ENCODE measurements at regions not wholly inside any gene's neighbourhood (a gene's known extent, or its start where the extent isn't known, plus 50 kb on each side); places are given as distances from the start of the nearest gene placed in this dataset.
"Not testable (repeated sequence)": the region's sequence is repeated elsewhere in the genome, so short reads cannot be mapped to it uniquely, and the experiment has no call there.

- no peak for DNase-seq
Observed at GRCh38 chr6:145143379-145143778, 591.9 kb downstream of the EPM2A start.

DNA sequence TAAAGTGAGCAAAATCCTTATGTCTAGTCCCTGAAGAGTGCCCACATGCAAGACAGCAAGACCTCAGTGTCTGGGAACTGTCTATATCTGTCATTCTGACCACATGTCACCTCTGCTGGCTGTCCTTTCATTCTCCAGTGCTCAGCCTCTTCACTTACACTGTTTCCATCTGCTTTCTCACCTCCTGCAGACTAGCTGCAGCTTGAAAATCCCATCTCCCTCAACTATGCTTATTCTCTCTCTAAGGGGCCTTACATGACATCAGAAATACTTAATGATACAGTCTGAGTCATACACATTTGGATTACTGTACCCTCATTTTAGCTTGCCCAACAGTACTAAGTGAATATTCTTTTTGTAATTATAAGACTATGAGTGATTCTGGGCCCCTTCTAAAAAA is 587.8 kb downstream of the EPM2A start:
- peak; percentile 43 for DNase-seq

GRCh38 chr6:145147981-145148749 is 587.2 kb downstream of the EPM2A start:
- peak; percentile 45 for DNase-seq

DNA sequence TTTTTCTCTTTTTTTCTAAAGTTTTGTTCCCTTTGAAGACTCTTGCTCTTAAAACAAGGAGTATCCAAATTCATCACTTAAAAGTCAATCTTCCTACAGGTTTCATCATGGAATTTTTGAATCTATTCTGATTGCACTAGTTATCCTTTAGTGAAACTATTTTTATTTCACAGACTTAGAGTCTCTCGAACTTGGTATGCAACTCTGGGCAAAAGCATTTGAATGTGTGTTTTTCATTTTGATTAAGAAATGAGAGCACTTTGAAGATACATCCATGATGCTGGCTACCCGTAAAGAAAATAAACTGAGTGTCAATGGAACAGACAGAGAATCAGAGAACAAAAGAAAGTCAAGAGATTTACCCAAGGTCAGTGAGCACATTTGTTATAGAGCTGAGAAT is 586.5 kb downstream of the EPM2A start:
- DNase-seq, result no peak

- no peak for DNase-seq
Observed at GRCh38 chr6:145151624-145152023, 583.7 kb downstream of the EPM2A start.

GRCh38 chr6:145153495-145153894 is 581.8 kb downstream of the EPM2A start:
- no peak for DNase-seq

DNA sequence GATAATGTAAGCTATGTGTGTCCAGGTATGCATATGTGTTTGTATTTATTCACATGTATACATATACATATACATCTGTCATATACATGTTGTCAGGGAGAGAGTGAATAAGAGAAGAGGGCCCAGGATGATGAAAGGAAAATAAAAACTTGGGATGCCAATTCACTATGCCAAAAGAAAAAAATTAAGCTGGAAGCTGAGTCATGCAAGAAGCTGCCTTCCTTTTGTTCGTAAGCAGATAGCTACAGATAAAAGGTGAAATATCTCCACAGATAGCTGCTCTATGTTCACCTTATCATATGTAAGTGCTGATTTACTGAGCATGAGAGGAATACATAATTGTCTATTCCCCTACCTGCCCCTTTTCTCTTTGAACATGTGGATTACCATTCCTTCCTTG is 579.9 kb downstream of the EPM2A start:
- DNase-seq, result no peak

DNA sequence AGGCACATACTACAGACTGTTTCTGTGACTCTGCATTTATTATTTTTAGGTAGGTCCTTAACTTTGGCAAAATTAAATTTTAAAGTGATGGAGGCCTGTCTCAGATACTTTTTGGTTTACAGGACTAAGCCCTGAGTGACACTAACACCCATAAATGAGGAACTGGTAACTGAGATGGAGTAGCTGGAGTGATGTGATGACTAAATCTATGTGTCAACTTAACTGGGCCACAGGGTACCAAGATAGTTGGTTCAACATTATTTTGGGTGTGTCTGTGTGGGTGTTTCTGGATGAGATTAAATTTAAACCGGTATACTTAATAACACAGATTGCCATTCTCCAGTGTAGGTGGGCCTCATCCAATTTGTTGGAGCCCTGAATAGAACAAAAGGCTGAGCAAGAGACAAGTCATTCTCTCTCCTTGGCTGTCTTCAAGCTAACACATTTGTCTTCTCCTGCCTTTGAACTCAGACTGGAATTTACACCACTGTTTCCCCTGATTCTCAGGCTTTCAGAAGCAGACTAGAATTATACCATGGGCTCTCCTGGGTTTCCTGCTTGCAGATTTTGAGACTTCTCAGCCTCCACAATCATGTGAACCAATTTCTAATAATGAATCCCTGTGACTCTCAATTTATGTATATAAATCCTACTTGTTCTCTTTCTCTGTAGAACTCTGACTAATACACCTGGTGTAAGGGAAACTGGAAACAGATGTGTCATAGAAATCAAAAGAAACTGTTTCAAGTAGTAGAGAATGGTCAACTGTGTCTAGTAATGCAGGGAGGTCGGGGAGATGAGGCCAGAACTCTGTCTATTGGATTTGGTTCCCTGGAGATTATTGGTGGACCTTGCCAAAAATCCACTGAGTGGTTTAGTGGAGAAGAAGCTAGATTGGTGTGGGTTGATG is 579.2 kb downstream of the EPM2A start:
- no peak for DNase-seq

GRCh38 chr6:145158636-145159035 is 576.7 kb downstream of the EPM2A start:
- DNase-seq, result not testable (repeated sequence)

GRCh38 chr6:145159921-145160320 is 575.4 kb downstream of the EPM2A start:
- no peak for DNase-seq

GRCh38 chr6:145161501-145161900 is 573.8 kb downstream of the EPM2A start:
- no peak for DNase-seq

- DNase-seq, result no peak
Observed at GRCh38 chr6:145169726-145170224, 565.5 kb downstream of the EPM2A start.

- no peak for DNase-seq
Observed at GRCh38 chr6:145175470-145175869, 559.9 kb downstream of the EPM2A start.

- no peak for DNase-seq
Observed at GRCh38 chr6:145178391-145178790, 556.9 kb downstream of the EPM2A start.

DNA sequence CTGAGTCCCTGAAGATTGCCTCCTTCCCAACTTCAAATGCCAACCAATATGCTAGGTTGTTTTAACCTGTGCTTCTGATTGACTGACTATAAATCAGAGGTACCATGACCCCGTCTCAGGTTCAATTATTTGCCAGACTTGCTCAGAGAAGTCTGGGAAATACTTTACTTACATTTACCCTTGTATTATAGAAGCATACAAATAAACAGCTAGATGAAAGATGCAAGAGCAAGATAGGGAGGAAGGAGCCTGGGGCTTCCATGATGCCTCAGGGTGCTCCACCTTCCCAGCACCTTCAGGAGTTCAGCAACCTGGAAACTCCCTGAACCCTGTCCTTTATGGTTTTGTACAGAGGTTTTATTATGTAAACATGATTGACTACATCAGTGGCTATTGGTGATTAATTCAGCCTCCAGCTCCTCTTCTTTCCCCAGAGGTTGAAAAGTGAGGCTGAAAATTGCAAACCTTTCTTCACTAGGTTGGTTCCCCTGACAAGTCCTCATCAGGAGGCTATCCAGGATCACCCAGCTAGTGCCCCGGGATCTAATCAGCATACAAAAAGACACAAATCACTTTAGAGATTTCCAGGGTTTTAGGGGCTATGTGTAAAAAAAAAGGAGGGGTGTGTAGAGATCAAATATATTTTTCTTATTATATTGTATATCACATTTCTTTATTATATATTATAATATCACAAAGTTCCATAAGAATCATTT is 547.7 kb downstream of the EPM2A start:
- no peak for DNase-seq

DNA sequence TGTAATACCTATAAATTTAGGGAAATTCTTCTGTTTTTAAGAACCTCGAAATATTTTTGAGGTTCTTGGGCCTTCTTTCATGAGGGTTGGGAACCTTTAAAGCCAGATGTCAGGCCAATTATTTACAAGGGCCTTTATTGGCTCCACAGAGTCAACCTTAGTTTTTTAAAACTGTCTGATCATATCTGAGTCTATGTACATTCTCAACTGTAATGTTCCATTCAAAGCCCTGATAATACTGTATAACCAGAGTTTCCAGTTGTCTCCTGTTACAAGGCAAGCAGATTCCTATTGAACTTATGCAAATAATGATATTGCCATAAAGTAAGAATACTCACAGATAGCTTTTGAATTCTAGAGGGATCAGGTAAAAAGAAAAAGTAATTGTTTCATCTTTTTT is 545.5 kb downstream of the EPM2A start:
- no peak for DNase-seq

DNA sequence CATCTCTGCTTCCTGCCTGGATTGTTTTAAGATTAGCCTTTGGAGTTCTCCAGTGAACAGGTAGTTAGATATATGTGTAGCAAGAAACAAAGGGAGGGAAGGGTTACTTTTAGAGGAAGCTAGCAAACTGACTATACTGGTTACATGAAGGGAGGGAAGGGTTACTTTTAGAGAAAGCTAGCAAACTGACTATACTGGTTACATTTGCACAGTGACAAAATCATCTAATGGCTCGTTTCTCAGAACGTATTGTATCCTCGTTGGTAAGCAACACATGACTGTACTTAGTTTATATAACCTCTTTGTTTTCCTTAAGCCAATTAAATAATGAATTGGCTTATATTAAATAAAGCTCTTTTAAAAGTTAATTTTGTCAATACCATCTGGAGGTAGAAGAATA is 540.9 kb downstream of the EPM2A start:
- no peak for DNase-seq

- no peak for DNase-seq
Observed at GRCh38 chr6:145199961-145200360, 535.4 kb downstream of the EPM2A start.

DNA sequence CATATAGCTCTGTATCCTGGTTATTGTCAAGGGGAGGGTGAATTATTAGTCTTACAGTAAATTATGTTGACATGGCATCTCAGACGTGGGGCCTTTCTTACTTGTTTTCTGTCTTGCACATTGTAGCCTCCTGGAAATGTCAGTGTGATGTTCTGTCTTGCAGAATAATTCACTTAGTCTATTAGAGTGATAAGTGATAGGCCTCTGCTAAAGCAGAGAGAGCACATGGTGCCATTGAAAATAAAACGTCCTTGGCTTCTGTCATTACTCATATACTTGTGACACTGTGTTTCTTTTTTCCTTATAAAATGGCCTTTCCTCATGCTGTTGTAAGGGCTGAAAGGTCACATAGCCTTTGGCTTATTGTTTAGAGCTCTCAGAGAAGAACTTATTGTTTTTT is 531.0 kb downstream of the EPM2A start:
- peak; percentile 61 for DNase-seq

DNA sequence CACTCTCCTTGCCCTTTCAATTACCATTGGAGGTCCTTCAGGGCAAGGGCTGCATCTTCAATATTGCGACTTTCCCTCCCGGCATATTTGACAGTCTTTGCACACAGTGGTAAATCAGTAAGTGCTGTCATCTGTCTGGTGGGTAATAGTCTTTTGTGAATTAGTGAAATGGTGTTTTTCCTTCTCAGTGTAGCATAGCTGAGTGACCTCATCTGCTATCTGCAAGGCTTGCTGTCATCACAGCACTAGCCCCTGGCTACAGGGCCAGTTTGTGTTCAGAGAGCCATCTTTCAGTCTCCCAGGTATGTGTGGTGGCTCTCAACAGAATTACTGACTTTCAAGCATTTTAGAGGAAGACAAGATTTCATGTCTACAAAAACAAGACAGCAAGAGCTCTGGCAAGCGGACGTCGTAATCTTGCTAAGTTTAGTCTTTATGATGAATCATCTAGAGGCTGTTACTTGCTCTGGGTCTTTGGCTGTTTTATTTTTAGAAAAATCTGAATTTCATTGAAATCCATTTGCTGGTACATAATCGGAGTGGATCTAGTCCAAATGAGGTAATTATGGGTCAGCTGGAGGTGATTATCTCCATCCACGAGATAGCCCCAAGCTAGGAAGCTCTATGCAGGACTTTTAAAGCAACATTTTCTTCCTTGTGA is 528.9 kb downstream of the EPM2A start:
- peak; percentile 22 for DNase-seq

DNA sequence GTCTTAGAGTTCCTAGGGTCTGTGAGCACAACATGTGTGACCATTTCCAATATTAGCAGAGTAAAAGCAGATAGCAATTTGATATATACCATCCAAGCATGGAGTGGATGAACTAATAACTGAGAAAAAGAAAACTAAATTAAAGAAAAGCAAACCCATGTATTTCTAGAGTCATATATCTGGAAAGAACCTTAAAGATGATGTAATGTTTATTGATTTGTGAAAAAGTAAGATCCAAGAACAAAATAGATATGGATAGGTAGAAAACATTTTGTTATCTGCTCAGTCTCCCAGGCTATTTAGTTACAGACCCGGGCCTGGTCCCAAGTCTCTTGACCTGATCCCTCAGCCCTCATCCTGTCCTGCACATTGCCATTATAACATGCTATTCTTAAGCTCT is 526.8 kb downstream of the EPM2A start:
- no peak for DNase-seq

DNA sequence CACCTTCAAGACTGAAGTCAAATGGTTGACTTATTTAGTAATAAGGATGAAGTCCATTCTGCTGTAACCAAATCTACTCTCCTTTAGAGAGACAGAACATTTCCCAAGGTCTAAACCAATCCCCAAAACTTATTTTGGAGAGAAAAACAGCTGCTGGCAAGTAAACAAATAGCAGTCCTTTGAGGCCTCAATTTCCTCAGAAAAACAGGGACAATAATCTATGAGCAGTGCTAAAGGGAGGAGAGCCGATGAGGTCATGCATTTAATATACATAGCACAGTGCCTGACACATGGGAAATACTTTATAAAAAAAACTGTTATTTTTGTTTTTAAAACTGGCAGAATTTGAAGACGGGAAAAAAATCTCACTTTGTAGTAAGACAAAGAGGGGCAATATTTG is 526.0 kb downstream of the EPM2A start:
- no peak for DNase-seq

DNA sequence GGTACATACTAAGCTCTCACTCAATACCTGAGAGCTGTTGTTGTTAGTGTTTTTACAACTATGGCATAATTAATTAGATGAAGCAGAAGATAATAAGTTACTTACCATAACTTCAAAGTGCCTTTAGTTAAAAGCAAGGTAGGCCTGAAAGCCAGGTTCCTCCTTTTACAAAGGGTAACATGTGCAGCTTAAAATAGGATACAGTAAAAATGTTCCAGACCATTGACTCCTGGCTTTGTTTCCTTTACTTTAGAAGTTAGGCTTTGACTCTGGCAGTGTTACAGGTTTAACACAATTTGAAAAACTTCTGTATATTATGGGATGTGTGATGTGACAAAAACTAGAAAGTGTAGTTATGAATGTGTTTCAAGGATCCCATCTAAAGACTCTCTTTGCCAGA is 522.5 kb downstream of the EPM2A start:
- DNase-seq, result no peak
